NCI-H2081 (cell line): ENCODE measurements at regions not wholly inside any gene's neighbourhood (a gene's known extent, or its start where the extent isn't known, plus 50 kb on each side); places are given as distances from the start of the nearest gene placed in this dataset.

ENCODE experiments used
- DNase-seq, 2 experiments: peaks; one replicate each; lab custom pipeline; 2025; lab: John Stamatoyannopoulos, UW

- no peak for DNase-seq
Measured at GRCh38 chr9:26742828-26743476, 149.7 kb downstream of the CAAP1 start.

GRCh38 chr9:26735160-26735559 is 157.4 kb downstream of the CAAP1 start:
- DNase-seq: no peak

GRCh38 chr9:26729187-26729586 is 163.4 kb downstream of the CAAP1 start:
- DNase-seq: no peak

GRCh38 chr9:26727471-26727870 is 165.1 kb downstream of the CAAP1 start:
- no peak for DNase-seq

- no peak for DNase-seq
Measured at GRCh38 chr9:26725573-26725972, 167.0 kb downstream of the CAAP1 start.

GRCh38 chr9:26723486-26723885 is 169.1 kb downstream of the CAAP1 start:
- no peak for DNase-seq

- DNase-seq: no peak
Measured at GRCh38 chr9:26722755-26723154, 169.8 kb downstream of the CAAP1 start.

GRCh38 chr9:26710008-26710407 is 182.6 kb downstream of the CAAP1 start:
- DNase-seq: no peak

GRCh38 chr9:26706223-26706622 is 186.4 kb downstream of the CAAP1 start:
- no peak for DNase-seq

GRCh38 chr9:26695298-26695622 is 197.3 kb downstream of the CAAP1 start:
- DNase-seq: no peak

GRCh38 chr9:26694381-26695297 is 198.0 kb downstream of the CAAP1 start:
- DNase-seq: no peak

- DNase-seq: no peak
Measured at GRCh38 chr9:26689041-26689440, 203.6 kb downstream of the CAAP1 start.

GRCh38 chr9:26687421-26687820 is 205.2 kb downstream of the CAAP1 start:
- no peak for DNase-seq

GRCh38 chr9:26685818-26686217 is 206.8 kb downstream of the CAAP1 start:
- DNase-seq: no peak

GRCh38 chr9:26684029-26684428 is 208.6 kb downstream of the CAAP1 start:
- no peak for DNase-seq

GRCh38 chr9:26682796-26683496 is 209.7 kb downstream of the CAAP1 start:
- DNase-seq: no peak

GRCh38 chr9:26682041-26682440 is 210.6 kb downstream of the CAAP1 start:
- DNase-seq: no peak

- DNase-seq: no peak
Measured at GRCh38 chr9:26677965-26678706, 214.5 kb downstream of the CAAP1 start.

- no peak for DNase-seq
Measured at GRCh38 chr9:26675035-26675434, 217.6 kb downstream of the CAAP1 start.

GRCh38 chr9:26673261-26673660 is 219.3 kb downstream of the CAAP1 start:
- DNase-seq: no peak

GRCh38 chr9:26669701-26670670 is 222.6 kb downstream of the CAAP1 start:
- no peak for DNase-seq
